C4-2B (cell line): ENCODE measurements at regions not wholly inside any gene's neighbourhood (a gene's known extent, or its start where the extent isn't known, plus 50 kb on each side); places are given as distances from the start of the nearest gene placed in this dataset.
A peak's percentile ranks its signal among the peaks of the same experiment; 100 is the strongest.

Experiments used
- H3K27ac ChIP-seq: fragments of 450-650 bp; 2 replicates; pipeline ENCODE4 v1.5.1; 2017
- CTCF ChIP-seq: fragments of 450-650 bp; conservative IDR thresholded peaks from 2 replicates; pipeline ENCODE4 v1.5.1; 2017; ENCODE audit warnings: mild to moderate bottlenecking
- ZFX ChIP-seq: fragments of 450-650 bp; IDR thresholded peaks from 2 replicates; pipeline ENCODE4 v1.6.1; 2017

- H3K27ac ChIP-seq: no peak overlapping the region
- TF ChIP-seq ZFX (no peak), CTCF (no peak)
These were observed 642.9 kb downstream of the AJAP1 start for GRCh38 chr1:5297180-5297885.

GRCh38 chr1:5296557-5297179 is 642.3 kb downstream of the AJAP1 start:
- TF ChIP-seq CTCF (no peak), ZFX (no peak)
- H3K27ac ChIP-seq: no peak overlapping the region

GRCh38 chr1:5296095-5296494 is 641.7 kb downstream of the AJAP1 start:
- H3K27ac ChIP-seq: no peak overlapping the region
- no peak for TF ChIP-seq CTCF
- TF ChIP-seq ZFX: no peak

- H3K27ac ChIP-seq: no peak overlapping the region
- TF ChIP-seq CTCF (no peak), ZFX (no peak)
These were observed 637.5 kb downstream of the AJAP1 start for GRCh38 chr1:5291889-5292288.

GRCh38 chr1:5287178-5288150 is 633.1 kb downstream of the AJAP1 start:
- no peak for TF ChIP-seq ZFX
- no peak for TF ChIP-seq CTCF
- no peak overlapping the region for H3K27ac ChIP-seq

GRCh38 chr1:5286244-5286643 is 631.8 kb downstream of the AJAP1 start:
- TF ChIP-seq ZFX (no peak), CTCF (peak; percentile 46; the same call in 1 of the 2 replicates)
- H3K27ac ChIP-seq: no peak overlapping the region

- TF ChIP-seq ZFX (no peak), CTCF (no peak)
- no peak overlapping the region for H3K27ac ChIP-seq
These were observed 620.1 kb downstream of the AJAP1 start for GRCh38 chr1:5274527-5274926.
